PC-9 (cell line): ENCODE measurements at regions not wholly inside any gene's neighbourhood (a gene's known extent, or its start where the extent isn't known, plus 50 kb on each side); places are given as distances from the start of the nearest gene placed in this dataset.

Experiments used
- BruUV-seq: library from RNA; stranded (reverse); fragments of 400-500 nt; replicated peaks from 2 replicates; lab custom pipeline; 2021; lab: Mats Ljungman, UMichigan
- CTCF ChIA-PET: fragments of 300-600 bp; sonication (Branson Sonifier 250); formaldehyde crosslinking; loops from one replicate; lab custom pipeline; 2022; ENCODE audit warnings: antibody characterized with exemption; lab: Charles Lee
- POLR2A ChIA-PET: fragments of 300-600 bp; sonication (Branson Sonifier 250); formaldehyde crosslinking; loops from one replicate; lab custom pipeline; 2022; ENCODE audit warnings: antibody characterized with exemption; ENCODE audit not compliant: unreplicated experiment; lab: Charles Lee
- DNase-seq, 2 experiments: peaks; one replicate each; pipeline versions ENCODE4 v3.0.0 to v3.0.0-alpha.2; 2015 to 2022; ENCODE audit warnings: mixed read lengths in 1 of 2
- H2AFZ ChIP-seq: fragments of 200-600 bp; sonication (generic); 2 replicates; pipeline ENCODE4 v1.8.1; 2017; ENCODE audit warnings: antibody characterized with exemption
- H3F3A ChIP-seq: fragments of 200-600 bp; sonication (generic); 2 replicates; pipeline ENCODE4 v1.8.1; 2017; ENCODE audit warnings: antibody characterized with exemption, mild to moderate bottlenecking, low read depth; ENCODE audit not compliant: insufficient read depth
- H3K27ac ChIP-seq: fragments of 200-600 bp; sonication (generic); 2 replicates; pipeline ENCODE4 v1.6.1; 2016; ENCODE audit warnings: mixed run types
- H3K27me3 ChIP-seq: fragments of 200-600 bp; sonication (generic); 2 replicates; pipeline ENCODE4 v1.6.1; 2016; ENCODE audit warnings: low read depth, mixed run types; ENCODE audit not compliant: insufficient read depth
- H3K36me3 ChIP-seq: fragments of 200-600 bp; sonication (generic); 2 replicates; pipeline ENCODE4 v1.6.1; 2016; ENCODE audit warnings: low read depth, mixed run types
- H3K4me1 ChIP-seq: fragments of 200-600 bp; sonication (generic); replicated peaks from 2 replicates; pipeline ENCODE4 v1.6.1; 2016; ENCODE audit warnings: mixed run types; ENCODE audit not compliant: insufficient read depth
- H3K4me2 ChIP-seq: fragments of 200-600 bp; sonication (generic); 2 replicates; pipeline ENCODE4 v1.6.1; 2017; ENCODE audit warnings: mixed run types
- H3K4me3 ChIP-seq: fragments of 200-600 bp; sonication (generic); 2 replicates; pipeline ENCODE4 v1.6.1; 2016; ENCODE audit warnings: mixed run types
- H3K79me2 ChIP-seq: fragments of 200-600 bp; sonication (generic); 2 replicates; pipeline ENCODE4 v1.6.1; 2017; ENCODE audit warnings: low read depth, mixed run types
- H3K9me2 ChIP-seq: fragments of 200-600 bp; sonication (generic); 2 replicates; pipeline ENCODE4 v1.8.1; 2017; ENCODE audit warnings: mild to moderate bottlenecking; ENCODE audit not compliant: insufficient read depth
- H3K9me3 ChIP-seq: fragments of 200-600 bp; sonication (generic); 2 replicates; pipeline ENCODE4 v1.8.1; 2016; ENCODE audit warnings: low read depth; ENCODE audit not compliant: insufficient read depth
- H4K20me1 ChIP-seq: fragments of 200-600 bp; sonication (generic); 2 replicates; pipeline ENCODE4 v1.8.1; 2017; ENCODE audit not compliant: insufficient read depth
- CTCF ChIP-seq: fragments of 200-600 bp; sonication (generic); conservative IDR thresholded peaks from 2 replicates; pipeline ENCODE4 v1.6.1; 2017; ENCODE audit warnings: mixed run types, antibody characterized with exemption, mild to moderate bottlenecking, moderate library complexity
- EZH2 ChIP-seq: fragments of 200-600 bp; sonication (generic); IDR thresholded peaks from 2 replicates; pipeline ENCODE4 v1.8.0; 2017; ENCODE audit warnings: antibody characterized with exemption, low read depth
- intact Hi-C: fragments of 100-400 bp; cut with micrococcal nuclease; formaldehyde crosslinking; loops from one replicate; pipeline ENCODE4 v1.10.0; 2022; ENCODE audit not compliant: unreplicated experiment

- DNase-seq, result no peak
- TF ChIP-seq EZH2 (no peak), CTCF (no peak)
- Histone ChIP-seq H4K20me1 (no peaks in the 10 kb centered on the region), H3F3A (no peaks in the 10 kb centered on the region), H3K27me3 (peaks cover 42% of the 10 kb centered on the region), H3K4me3 (no peak overlapping the region), H2AFZ (no peak overlapping the region), H3K9me3 (no peaks in the 10 kb centered on the region), H3K4me2 (no peak overlapping the region), H3K36me3 (no peaks in the 10 kb centered on the region), H3K4me1 (no peaks in the 10 kb centered on the region), H3K27ac (no peak overlapping the region), H3K9me2 (no peaks in the 10 kb centered on the region), H3K79me2 (no peaks in the 10 kb centered on the region)
- POLR2A ChIA-PET, result no interaction called here
- BruUV-seq, result no TSS peak
- CTCF ChIA-PET, result no interaction called here
- intact Hi-C loops, result no loop called here
Observed at GRCh38 chr15:29458361-29458760, 188.7 kb upstream of the NSMCE3 start.

- no peaks in the 10 kb centered on the region for H3K9me3 ChIP-seq
- no peaks in the 10 kb centered on the region for H3F3A ChIP-seq
- peaks cover 48% of the 10 kb centered on the region for H3K27me3 ChIP-seq
- no peak for TF ChIP-seq CTCF
- TF ChIP-seq EZH2, result no peak
- H3K4me3 ChIP-seq, result no peak overlapping the region
- no peak overlapping the region for H3K4me2 ChIP-seq
- no peak overlapping the region for H3K27ac ChIP-seq
- intact Hi-C loops, result no loop called here
- no peak overlapping the region for H2AFZ ChIP-seq
- H3K9me2 ChIP-seq, result no peaks in the 10 kb centered on the region
- BruUV-seq, result no TSS peak
- no peak for DNase-seq
- no peaks in the 10 kb centered on the region for H3K79me2 ChIP-seq
- no peaks in the 10 kb centered on the region for H3K36me3 ChIP-seq
- CTCF ChIA-PET, result no interaction called here
- H3K4me1 ChIP-seq, result no peaks in the 10 kb centered on the region
- POLR2A ChIA-PET, result no interaction called here
- H4K20me1 ChIP-seq, result no peaks in the 10 kb centered on the region
Observed at GRCh38 chr15:29457729-29458128, 188.1 kb upstream of the NSMCE3 start.

- Histone ChIP-seq H3K9me2 (no peaks in the 10 kb centered on the region), H3K4me2 (no peak overlapping the region), H3K27ac (no peak overlapping the region), H3K4me1 (no peaks in the 10 kb centered on the region), H2AFZ (no peak overlapping the region), H3K36me3 (no peaks in the 10 kb centered on the region), H3K27me3 (peaks cover 52% of the 10 kb centered on the region), H3K79me2 (no peaks in the 10 kb centered on the region), H3K9me3 (no peaks in the 10 kb centered on the region), H3K4me3 (no peak overlapping the region), H3F3A (no peaks in the 10 kb centered on the region), H4K20me1 (no peaks in the 10 kb centered on the region)
- POLR2A ChIA-PET, result no interaction called here
- CTCF ChIA-PET, result no interaction called here
- intact Hi-C loops, result no loop called here
- no peak for DNase-seq
- TF ChIP-seq CTCF, result no peak
- no peak for TF ChIP-seq EZH2
- no TSS peak for BruUV-seq
Observed at GRCh38 chr15:29456964-29457363, 187.3 kb upstream of the NSMCE3 start.
